WERI-Rb-1 (cell line): ENCODE measurements at regions not wholly inside any gene's neighbourhood (a gene's known extent, or its start where the extent isn't known, plus 50 kb on each side); places are given as distances from the start of the nearest gene placed in this dataset.

Experiments
- DNase-seq: peaks from one replicate; pipeline ENCODE4 v3.0.0-alpha.2; 2020
- H3K27ac ChIP-seq: fragments of 250-450 bp; sonication (Bioruptor Pico); 2 replicates; pipeline ENCODE4 v1.5.1; 2020; ENCODE audit warnings: mild to moderate bottlenecking, moderate library complexity
- H3K27me3 ChIP-seq: fragments of 250-450 bp; sonication (Bioruptor Pico); 2 replicates; pipeline ENCODE4 v1.5.1; 2021; ENCODE audit warnings: mild to moderate bottlenecking, low read depth, moderate library complexity; ENCODE audit not compliant: insufficient read depth, severe bottlenecking
- H3K36me3 ChIP-seq: fragments of 250-450 bp; sonication (Bioruptor Pico); 2 replicates; pipeline ENCODE4 v1.5.1; 2020; ENCODE audit warnings: mild to moderate bottlenecking, moderate library complexity
- H3K4me3 ChIP-seq: 2 replicates; pipeline ENCODE4 v1.5.1; 2011; ENCODE audit warnings: low read depth, mild to moderate bottlenecking, control low read depth, low read length
- H3K9me3 ChIP-seq: fragments of 250-450 bp; sonication (Bioruptor Pico); 2 replicates; pipeline ENCODE4 v1.5.1; 2021; ENCODE audit warnings: mild to moderate bottlenecking, moderate library complexity; ENCODE audit not compliant: severe bottlenecking
- CTCF ChIP-seq: IDR thresholded peaks from 2 replicates; pipeline ENCODE4 v1.5.1; 2011; ENCODE audit warnings: low read depth, mild to moderate bottlenecking, control low read depth, inconsistent platforms, low read length

- no peak for TF ChIP-seq CTCF
- no peak overlapping the region for H3K4me3 ChIP-seq
- no peaks in the 10 kb centered on the region for H3K27me3 ChIP-seq
- DNase-seq = no peak
- H3K36me3 ChIP-seq = no peaks in the 10 kb centered on the region
- H3K27ac ChIP-seq = no peak overlapping the region
- peaks cover 17% of the 10 kb centered on the region for H3K9me3 ChIP-seq
Observed at GRCh38 chr13:97057176-97057575, 62.9 kb upstream of the OXGR1 start.

- peak overlapping the region; percentile 11 for H3K4me3 ChIP-seq
- peak; percentile 84 for DNase-seq
- no peaks in the 10 kb centered on the region for H3K36me3 ChIP-seq
- H3K27me3 ChIP-seq = no peaks in the 10 kb centered on the region
- peak overlapping the region; percentile 81 for H3K27ac ChIP-seq
- H3K9me3 ChIP-seq = peaks cover 15% of the 10 kb centered on the region
- TF ChIP-seq CTCF = no peak
Observed at GRCh38 chr13:97058391-97058790, 64.1 kb upstream of the OXGR1 start.

GRCh38 chr13:97058926-97059325 lies 64.7 kb upstream of the OXGR1 start:
- Histone ChIP-seq H3K9me3 (peaks cover 15% of the 10 kb centered on the region), H3K4me3 (no peak overlapping the region), H3K36me3 (no peaks in the 10 kb centered on the region), H3K27me3 (no peaks in the 10 kb centered on the region), H3K27ac (peak overlapping the region; percentile 81)
- no peak for DNase-seq
- no peak for TF ChIP-seq CTCF

- no peaks in the 10 kb centered on the region for H3K27me3 ChIP-seq
- H3K27ac ChIP-seq = no peak overlapping the region
- no peak overlapping the region for H3K4me3 ChIP-seq
- 0 out of 2 replicates have a peak, but pooled peaks have one; percentile 11 for TF ChIP-seq CTCF
- DNase-seq = no peak
- H3K9me3 ChIP-seq = peaks cover under 1% of the 10 kb centered on the region
- no peaks in the 10 kb centered on the region for H3K36me3 ChIP-seq
Observed at GRCh38 chr13:97067017-97067895, 73.0 kb upstream of the OXGR1 start.

- no peaks in the 10 kb centered on the region for H3K36me3 ChIP-seq
- no peaks in the 10 kb centered on the region for H3K9me3 ChIP-seq
- DNase-seq = no peak
- H3K27ac ChIP-seq = no peak overlapping the region
- no peak overlapping the region for H3K4me3 ChIP-seq
- H3K27me3 ChIP-seq = no peaks in the 10 kb centered on the region
- TF ChIP-seq CTCF = no peak
Observed at GRCh38 chr13:97068151-97068550, 73.9 kb upstream of the OXGR1 start.
